ENCODE measurements at regions not wholly inside any gene's neighbourhood (a gene's known extent, or its start where the extent isn't known, plus 50 kb on each side); places are given as distances from the start of the nearest gene placed in this dataset.

- TF ChIP-seq POLR2A (IDR thresholded peaks at IDR 0.05) (no peak), CTCF (IDR thresholded peaks at IDR 0.05) (no peak)
Observed at GRCh38 chr12:17528394-17528793, 561.6 kb downstream of the RERGL start.

Data from Peyer's patch (tissue), 4 donors.